B cell (primary cell): ENCODE measurements at regions not wholly inside any gene's neighbourhood (a gene's known extent, or its start where the extent isn't known, plus 50 kb on each side); places are given as distances from the start of the nearest gene placed in this dataset.

Experiments used
- ATAC-seq: fragments of 200-7000 bp; cut with Tn5 transposase; one replicate; pipeline ENCODE4 v1.10.0; 2021; ENCODE audit warnings: low read depth, mild to moderate bottlenecking, moderate number of reproducible peaks, moderate library complexity
- CTCF ChIA-PET: fragments of 350-600 bp; sonication (Branson Sonifier 250); formaldehyde crosslinking; loops from one replicate; lab custom pipeline; 2021; ENCODE audit warnings: antibody characterized with exemption, inconsistent platforms; lab: Charles Lee
- POLR2A ChIA-PET: fragments of 350-600 bp; sonication (Branson Sonifier 250); formaldehyde crosslinking; loops from one replicate; lab custom pipeline; 2021; ENCODE audit warnings: antibody characterized with exemption; lab: Charles Lee
- DNase-seq: peaks from one replicate; pipeline ENCODE4 v3.0.0; 2013
- H2AFZ ChIP-seq: 2 replicates; pipeline ENCODE4 v1.6.1; 2012; ENCODE audit warnings: mild to moderate bottlenecking, low read depth, low read length; ENCODE audit not compliant: insufficient read depth, poor library complexity, severe bottlenecking
- H3K27ac ChIP-seq, 2 donors: 1 replicate in 1 of 2; 2 replicates in 1 of 2; pipeline ENCODE4 v1.5.1; 2012 to 2013; ENCODE audit warnings: low read length in 2 of 2, mild to moderate bottlenecking in 2 of 2, moderate library complexity in 1 of 2
- H3K27me3 ChIP-seq, 4 experiments: fragments of 200-600 bp in 1 of 4; sonication (generic) in 1 of 4; replicated peaks in 1 of 4; 1 replicate in 2 of 4; 2 replicates in 2 of 4; pipeline versions ENCODE4 v1.6.1 to v1.7.0; 2013 to 2016; ENCODE audit warnings: low read length in 3 of 4, mild to moderate bottlenecking in 2 of 4, mixed read lengths in 1 of 4, moderate library complexity in 1 of 4; ENCODE audit not compliant: insufficient read depth in 4 of 4, control insufficient read depth in 3 of 4; ENCODE audit errors: control extremely low read depth in 1 of 4
- H3K36me3 ChIP-seq, 2 experiments: replicated peaks in 1 of 2; 1 replicate in 1 of 2; 2 replicates in 1 of 2; pipeline versions ENCODE4 v1.6.1 to v1.7.1; 2013; ENCODE audit warnings: low read length in 1 of 2; ENCODE audit not compliant: insufficient read depth in 2 of 2, control insufficient read depth in 1 of 2; ENCODE audit errors: control extremely low read depth in 1 of 2, extremely low read depth in 1 of 2
- H3K4me1 ChIP-seq, 2 donors: fragments of 200-600 bp in 1 of 2; sonication (generic) in 1 of 2; 1 replicate in 1 of 2; 2 replicates in 1 of 2; pipeline versions ENCODE4 v1.5.1 to v1.6.1; 2013 to 2017; ENCODE audit warnings: low read length in 2 of 2; ENCODE audit not compliant: control insufficient read depth in 2 of 2, insufficient read depth in 2 of 2
- H3K4me2 ChIP-seq: replicated peaks from 2 replicates; pipeline ENCODE3; 2012; ENCODE audit warnings: mild to moderate bottlenecking, low read depth, low read length; ENCODE audit not compliant: poor library complexity, severe bottlenecking
- H3K4me3 ChIP-seq, 5 experiments: fragments of 200-600 bp in 1 of 5; sonication (generic) in 1 of 5; 1 replicate in 3 of 5; 2 replicates in 2 of 5; pipeline versions ENCODE4 v1.5.1 to v1.7.0; 2011 to 2016; ENCODE audit warnings: low read length in 4 of 5, mild to moderate bottlenecking in 4 of 5, low read depth in 2 of 5, control low read depth in 1 of 5, moderate library complexity in 1 of 5; ENCODE audit not compliant: insufficient read depth in 1 of 5; ENCODE audit errors: control extremely low read depth in 1 of 5, extremely low read depth in 1 of 5
- H3K79me2 ChIP-seq: fragments of 200-600 bp; sonication (generic); one replicate; pipeline ENCODE4 v1.6.0; 2016; ENCODE audit warnings: low read length; ENCODE audit not compliant: control insufficient read depth, insufficient read depth
- H3K9ac ChIP-seq: fragments of 200-600 bp; sonication (generic); 2 replicates; pipeline ENCODE4 v1.6.1; 2017; ENCODE audit warnings: mild to moderate bottlenecking, low read length, moderate library complexity
- H3K9me3 ChIP-seq, 3 donors: one replicate each; pipeline versions ENCODE4 v1.6.1 to v1.7.1; 2013; ENCODE audit warnings: low read length in 2 of 3; ENCODE audit not compliant: control insufficient read depth in 2 of 3, insufficient read depth in 1 of 3; ENCODE audit errors: control extremely low read depth in 1 of 3
- H4K20me1 ChIP-seq: 2 replicates; pipeline ENCODE4 v1.6.0; 2012; ENCODE audit warnings: mild to moderate bottlenecking, low read length; ENCODE audit not compliant: insufficient read depth, control insufficient read depth, poor library complexity, severe bottlenecking
- H3K27ac Mint-ChIP-seq: one replicate; pipeline ENCODE4 v1.8.0; 2021; ENCODE audit warnings: mixed read lengths
- H3K27me3 Mint-ChIP-seq: one replicate; pipeline ENCODE4 v1.8.0; 2021; ENCODE audit warnings: mixed read lengths
- H3K4me1 Mint-ChIP-seq: one replicate; pipeline ENCODE4 v1.8.0; 2021; ENCODE audit warnings: mixed read lengths
- H3K4me3 Mint-ChIP-seq: one replicate; pipeline ENCODE4 v1.8.0; 2021; ENCODE audit warnings: mixed read lengths
- H3K9me3 Mint-ChIP-seq: one replicate; pipeline ENCODE4 v1.8.0; 2022; ENCODE audit warnings: mixed read lengths; ENCODE audit not compliant: insufficient read depth
- CTCF ChIP-seq: fragments of 200-600 bp; IDR thresholded peaks from one replicate; pipeline ENCODE4 v1.8.0; 2022; ENCODE audit warnings: antibody characterized with exemption, mild to moderate bottlenecking
- EZH2 ChIP-seq: IDR thresholded peaks from 2 replicates; pipeline ENCODE4 v1.6.1; 2012; ENCODE audit warnings: borderline replicate concordance, low read depth, mild to moderate bottlenecking, moderate library complexity, low read length; ENCODE audit not compliant: insufficient read depth, poor library complexity, severe bottlenecking
- WGBS: methylation state at CpG from one replicate; pipeline ENCODE4 v1.1.5; 2013; ENCODE audit warnings: missing lambda C conversion rate; ENCODE audit not compliant: insufficient coverage; 5-methylcytosine and 5-hydroxymethylcytosine counted together
- intact Hi-C: fragments of 100-400 bp; cut with micrococcal nuclease; formaldehyde crosslinking; loops from one replicate; pipeline ENCODE4 v1.10.0; 2022

- no peaks in the 10 kb centered on the region for H3K79me2 ChIP-seq
- H3K27ac ChIP-seq = no peak overlapping the region
- DNase-seq (no peak), ATAC-seq (no peak)
- peaks cover 0 to 4% (median 0%) of the 10 kb centered on the region in 3 donors for H3K9me3 ChIP-seq
- H3K4me2 ChIP-seq = no peak overlapping the region
- ChIA-PET POLR2A (no interaction called here), CTCF (no interaction called here)
- Mint-ChIP-seq H3K4me1 (no peaks in the 10 kb centered on the region), H3K4me3 (no peak overlapping the region), H3K9me3 (peaks cover 3% of the 10 kb centered on the region), H3K27ac (no peak overlapping the region), H3K27me3 (peaks cover 4% of the 10 kb centered on the region)
- no peaks in the 10 kb centered on the region for H4K20me1 ChIP-seq
- TF ChIP-seq CTCF (no peak), EZH2 (no peak)
- H2AFZ ChIP-seq = no peak overlapping the region
- H3K9ac ChIP-seq = no peak overlapping the region
- H3K4me3 ChIP-seq = no peak overlapping the region
- H3K4me1 ChIP-seq = no peaks in the 10 kb centered on the region
- H3K36me3 ChIP-seq = no peaks in the 10 kb centered on the region
- H3K27me3 ChIP-seq = no peaks in the 10 kb centered on the region
- intact Hi-C loops = no loop called here
- 95% methylated on average over 7 of the region's 7 CpGs for WGBS
Observed at GRCh38 chr16:73326221-73326620, 278.3 kb upstream of the ZFHX3 start.

GRCh38 chr16:73323880-73324279 lies 276.0 kb upstream of the ZFHX3 start:
- Histone ChIP-seq H3K4me1 (no peaks in the 10 kb centered on the region), H3K4me2 (no peak overlapping the region), H3K79me2 (no peaks in the 10 kb centered on the region), H3K27ac (no peak overlapping the region), H3K4me3 (no peak overlapping the region), H2AFZ (no peak overlapping the region), H4K20me1 (no peaks in the 10 kb centered on the region), H3K9me3 (no peaks in the 10 kb centered on the region), H3K36me3 (no peaks in the 10 kb centered on the region), H3K9ac (no peak overlapping the region), H3K27me3 (no peaks in the 10 kb centered on the region)
- DNase-seq (no peak), ATAC-seq (no peak)
- peaks cover 4% of the 10 kb centered on the region for H3K27me3 Mint-ChIP-seq
- no peak overlapping the region for H3K27ac Mint-ChIP-seq
- H3K4me1 Mint-ChIP-seq = no peaks in the 10 kb centered on the region
- TF ChIP-seq EZH2 (no peak), CTCF (no peak)
- intact Hi-C loops = no loop called here
- ChIA-PET CTCF (no interaction called here), POLR2A (no interaction called here)
- H3K4me3 Mint-ChIP-seq = no peak overlapping the region
- WGBS = 67% methylated on average over 1 of the region's 1 CpG
- H3K9me3 Mint-ChIP-seq = peaks cover 3% of the 10 kb centered on the region
